Left renal pelvis (tissue), 4 donors: ENCODE measurements at regions not wholly inside any gene's neighbourhood (a gene's known extent, or its start where the extent isn't known, plus 50 kb on each side); places are given as distances from the start of the nearest gene placed in this dataset.
A peak's percentile ranks its signal among the peaks of the same experiment; 100 is the strongest.

Experiments
- DNase-seq, 4 donors: peaks; one replicate each; pipeline ENCODE4 v3.0.0-alpha.2; 2013; ENCODE audit warnings: low read depth in 4 of 4, low spot score in 3 of 4

DNA sequence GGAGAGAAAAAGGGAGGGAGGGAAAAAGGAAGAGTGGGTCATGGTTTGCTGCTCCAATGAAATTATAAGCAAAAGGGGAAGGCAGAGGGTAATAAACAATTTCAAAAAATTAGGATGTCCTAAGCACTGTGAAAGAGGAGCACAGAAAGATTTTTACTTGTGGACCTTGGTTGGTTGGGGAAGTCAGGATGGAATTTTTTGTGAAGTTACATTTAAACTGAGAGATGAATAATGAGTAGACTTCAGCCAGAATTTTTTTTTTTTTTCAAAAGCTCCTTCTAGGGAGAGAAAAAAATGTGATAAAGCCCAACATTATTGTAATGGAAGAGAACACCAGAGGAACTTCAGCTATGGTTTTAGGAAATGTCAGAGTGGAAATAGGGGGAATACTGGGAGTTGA, 515.9 kb upstream of the PAPPA start:
- no peak for DNase-seq

- no peak for DNase-seq
Observed at GRCh38 chr9:115640887-115641286, 512.7 kb upstream of the PAPPA start.

- DNase-seq, result no peak
Observed at GRCh38 chr9:115642285-115642684, 511.3 kb upstream of the PAPPA start.

DNA sequence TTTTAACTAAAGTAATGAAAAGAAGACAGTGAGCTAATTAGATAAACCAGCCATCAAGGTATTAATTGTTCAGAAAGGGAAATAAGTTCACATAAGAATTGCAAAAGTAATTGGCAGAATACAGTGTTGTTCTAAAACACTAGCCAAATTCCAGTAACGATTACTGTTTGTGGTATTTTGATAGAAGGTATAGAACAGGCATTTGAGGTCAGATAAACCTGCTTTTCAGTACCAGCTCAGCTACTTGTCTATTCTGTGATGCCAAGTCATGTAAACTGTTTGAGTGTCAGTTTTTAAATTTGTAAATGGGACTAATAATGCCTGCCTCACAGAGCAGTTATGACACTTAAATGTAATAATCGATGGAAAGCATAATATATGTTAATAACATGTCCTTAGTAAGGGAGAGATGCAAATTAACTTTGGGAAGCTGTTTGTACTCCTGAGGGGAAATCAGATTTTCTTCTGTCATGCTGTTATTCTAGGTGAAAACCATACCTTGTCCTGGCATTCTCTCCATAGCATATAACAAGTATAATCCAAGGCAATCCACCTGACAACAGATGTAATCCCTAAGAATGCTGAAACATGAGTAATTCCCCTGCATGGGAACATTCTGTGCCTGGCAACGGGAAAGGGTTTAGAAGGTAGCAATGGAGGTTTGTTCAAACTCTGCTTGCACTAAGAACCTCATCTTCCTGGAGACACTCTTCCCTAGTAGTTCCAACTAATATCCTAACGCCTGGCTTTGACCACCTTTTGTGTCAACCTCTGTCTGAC, 509.5 kb upstream of the PAPPA start:
- DNase-seq, result no peak

DNA sequence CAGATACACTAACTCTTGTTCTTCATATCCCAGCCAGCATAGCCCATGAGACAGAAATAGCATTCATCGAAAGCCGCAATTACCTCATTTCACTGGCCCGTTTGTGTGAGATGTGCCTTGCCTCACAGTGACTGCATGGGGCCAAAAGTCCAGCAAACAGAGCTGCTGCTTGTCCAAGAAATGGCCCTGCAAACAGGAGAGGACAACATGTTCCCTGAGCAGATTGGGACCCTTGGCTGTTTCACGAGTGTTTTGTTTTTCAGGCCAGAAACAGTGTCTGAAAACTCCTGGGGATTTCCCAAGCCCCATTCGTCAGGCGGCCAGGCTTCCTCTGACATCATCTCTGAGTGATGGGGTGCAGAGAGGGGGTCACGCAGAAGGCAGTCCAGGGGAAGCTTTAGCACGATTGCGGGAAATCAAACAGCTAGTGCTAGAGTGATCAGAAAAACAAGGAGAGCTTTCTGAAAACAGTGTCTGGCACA, 503.6 kb upstream of the PAPPA start:
- no peak for DNase-seq

- no peak for DNase-seq
Observed at GRCh38 chr9:115650768-115651167, 502.8 kb upstream of the PAPPA start.

DNA sequence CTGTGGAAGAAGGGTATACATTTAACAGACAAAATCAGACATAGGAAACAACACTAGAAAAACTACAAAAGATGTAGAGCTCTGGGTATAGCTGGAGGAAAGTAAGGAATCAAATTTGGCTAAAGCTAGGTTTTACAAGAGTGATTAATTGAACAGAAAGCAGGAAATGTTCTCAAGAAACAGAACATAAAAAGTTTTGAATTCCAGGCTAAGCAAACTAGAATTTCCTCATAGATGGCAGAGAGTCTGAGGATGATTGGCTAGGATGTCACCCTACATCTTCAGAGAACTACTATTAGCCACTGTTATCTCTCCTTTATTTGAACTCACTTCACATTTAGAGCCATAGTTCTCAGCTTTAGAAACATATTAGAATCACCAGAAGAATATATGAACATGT, 502.1 kb upstream of the PAPPA start:
- no peak for DNase-seq

DNA sequence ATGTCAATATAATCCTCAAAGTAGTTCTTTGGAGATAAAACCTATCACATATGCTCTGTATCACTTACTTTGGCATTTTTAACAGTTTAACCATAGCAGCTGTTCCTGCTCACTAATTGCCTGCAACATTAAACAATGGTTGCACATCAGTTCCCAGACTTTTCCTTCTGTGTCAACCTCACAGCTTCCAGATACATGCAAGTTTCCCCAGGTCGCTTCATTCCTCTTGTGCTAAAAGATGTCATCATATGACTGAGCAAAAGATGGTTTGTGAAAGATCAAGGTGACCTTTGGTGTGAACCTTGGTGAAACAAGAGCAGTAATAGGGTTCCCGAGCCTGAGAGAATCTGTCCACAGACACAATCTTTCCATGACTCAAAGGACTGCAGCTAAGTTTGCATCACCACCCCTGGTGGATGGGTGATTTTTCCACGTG, 500.4 kb upstream of the PAPPA start:
- DNase-seq, result no peak

GRCh38 chr9:115657695-115658094, 495.9 kb upstream of the PAPPA start:
- no peak for DNase-seq

- no peak for DNase-seq
Observed at GRCh38 chr9:115665519-115665918, 488.1 kb upstream of the PAPPA start.

DNA sequence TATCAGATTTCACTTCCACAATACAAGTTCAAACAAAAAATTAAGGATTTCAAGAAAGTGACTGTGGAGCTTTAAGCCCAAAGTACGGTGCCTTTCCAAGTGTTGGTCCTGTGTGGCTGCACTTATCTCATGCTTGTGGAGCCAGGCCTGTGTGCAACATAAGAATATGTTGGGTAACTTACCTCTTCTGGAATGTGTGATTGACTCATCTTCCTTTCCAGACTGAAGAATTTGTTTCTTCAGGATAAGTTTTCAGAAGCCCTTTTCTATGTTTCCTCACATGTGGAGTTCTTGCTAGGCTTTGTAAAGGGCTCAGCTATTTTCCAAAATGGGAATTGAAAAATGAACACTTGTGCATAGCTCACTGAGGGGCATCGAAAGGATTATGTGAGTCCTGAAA, 485.1 kb upstream of the PAPPA start:
- DNase-seq, result no peak

DNA sequence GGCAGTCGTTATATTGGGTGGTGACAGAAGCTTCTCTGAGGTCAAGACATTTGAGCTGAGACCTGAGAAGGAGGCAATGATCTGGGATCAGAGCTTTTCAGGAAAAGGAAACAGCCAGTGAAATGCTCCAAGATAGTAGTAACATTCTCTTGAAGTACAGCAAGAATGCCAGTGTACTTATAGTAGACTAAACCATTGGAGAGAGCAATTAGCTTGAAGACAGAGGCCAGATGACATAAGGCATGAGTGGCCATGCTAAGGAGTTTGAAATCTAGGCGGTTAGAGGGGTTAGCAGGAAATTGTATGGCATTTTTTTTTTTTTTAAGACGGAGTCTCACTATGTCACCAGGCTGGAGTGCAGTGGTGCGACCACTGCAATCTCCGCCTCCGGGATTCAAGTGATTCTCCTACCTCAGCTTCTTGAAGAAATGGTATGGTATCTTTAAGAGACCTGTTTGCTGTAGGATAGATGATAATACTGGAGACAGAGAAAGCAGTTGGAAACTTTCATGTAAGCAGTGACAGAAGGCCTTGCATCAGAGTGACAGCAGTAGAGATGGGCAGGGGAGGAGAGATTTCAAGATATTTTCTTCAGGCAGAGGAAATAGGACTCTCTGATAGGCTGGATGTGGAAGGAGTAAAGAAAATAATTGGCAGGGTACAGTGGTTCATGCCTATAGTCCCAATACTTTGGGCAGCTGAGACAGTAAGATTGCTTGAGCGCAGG, 482.2 kb upstream of the PAPPA start:
- no peak for DNase-seq

DNA sequence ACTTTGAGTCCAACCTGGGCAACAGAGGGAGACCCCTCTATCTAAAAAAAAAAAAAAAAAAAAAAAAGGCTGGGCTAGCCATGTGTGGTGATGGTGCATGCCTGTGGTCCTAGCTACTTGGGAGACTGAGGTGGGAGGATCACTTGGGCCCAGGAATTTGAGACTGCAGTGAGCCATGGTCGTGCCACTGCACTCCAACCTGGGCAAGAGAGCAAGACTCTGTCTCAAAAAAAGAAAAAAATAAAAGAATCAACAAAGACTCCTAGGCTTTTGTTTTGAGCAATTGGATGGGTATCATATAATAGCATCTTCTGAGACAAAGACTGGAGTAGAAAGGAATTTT, 481.7 kb upstream of the PAPPA start:
- DNase-seq, result no peak

- DNase-seq, result peak in 1 of 4 donors; percentile 48
Observed at GRCh38 chr9:115672477-115673316, 480.9 kb upstream of the PAPPA start.

- DNase-seq, result no peak
Observed at GRCh38 chr9:115673599-115673998, 480.0 kb upstream of the PAPPA start.

DNA sequence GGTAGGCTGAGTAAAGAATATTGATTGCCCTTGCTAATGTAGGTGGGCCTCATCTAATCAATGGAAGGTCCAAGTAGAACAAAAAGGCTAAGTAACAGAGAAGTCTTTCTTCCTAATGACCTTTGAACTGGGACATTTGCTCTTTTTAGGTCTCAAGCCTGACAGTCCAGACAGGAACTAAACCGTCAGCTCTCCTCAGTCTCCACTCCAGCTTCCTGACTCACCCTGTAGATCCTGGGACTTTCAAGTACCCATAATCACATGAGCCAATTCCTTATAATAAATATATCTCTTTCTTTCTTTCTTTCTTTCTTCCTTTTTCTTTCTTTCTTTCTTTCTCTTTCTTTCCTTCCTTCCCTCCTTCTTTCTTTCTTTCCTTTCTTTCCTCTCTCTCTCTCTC, 479.5 kb upstream of the PAPPA start:
- DNase-seq, result no peak

GRCh38 chr9:115675834-115676233, 477.8 kb upstream of the PAPPA start:
- no peak for DNase-seq

DNA sequence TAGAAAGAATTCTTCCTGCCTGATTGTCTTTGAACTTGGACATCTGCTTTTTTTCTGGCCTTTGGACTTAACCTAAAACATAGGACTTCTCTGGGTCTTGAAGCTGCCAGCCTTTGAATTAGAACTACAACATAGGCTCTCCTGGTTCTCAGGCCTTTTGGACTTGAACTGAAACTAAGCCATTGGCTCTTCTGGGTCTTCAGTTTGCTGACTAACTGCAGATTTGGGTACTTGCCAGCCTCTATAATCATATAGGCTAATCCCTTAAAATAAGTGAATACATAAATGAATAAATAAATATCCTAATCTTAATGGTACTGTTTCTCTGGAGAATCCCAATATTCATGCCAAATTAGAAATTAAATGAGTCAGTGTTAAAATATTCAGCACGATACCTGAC, 473.4 kb upstream of the PAPPA start:
- DNase-seq, result no peak

- DNase-seq, result no peak
Observed at GRCh38 chr9:115681585-115681984, 472.0 kb upstream of the PAPPA start.

GRCh38 chr9:115686069-115686468, 467.5 kb upstream of the PAPPA start:
- DNase-seq, result no peak

DNA sequence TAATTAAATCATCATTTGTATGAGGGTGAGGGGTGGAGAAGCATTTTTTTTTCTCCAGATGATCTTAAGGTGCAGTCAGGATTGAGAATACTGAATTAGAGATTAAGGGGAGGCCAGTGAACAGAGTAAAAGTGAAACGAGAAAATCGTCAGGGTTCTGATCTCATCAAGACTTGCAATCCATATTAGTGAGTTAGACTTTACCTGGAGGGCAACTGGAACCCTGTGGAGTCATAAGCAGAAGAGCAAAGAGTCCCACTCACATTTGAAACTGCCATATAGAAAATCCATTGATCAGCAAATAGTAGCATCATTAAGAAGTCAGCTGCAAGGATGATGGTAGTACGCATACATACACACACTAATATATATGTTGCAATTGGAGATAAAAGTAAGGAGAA, 466.2 kb upstream of the PAPPA start:
- no peak for DNase-seq
